Vagina (tissue), 2 donors: ENCODE measurements at regions not wholly inside any gene's neighbourhood (a gene's known extent, or its start where the extent isn't known, plus 50 kb on each side); places are given as distances from the start of the nearest gene placed in this dataset.

Experiments
- POLR2A ChIP-seq, 2 donors: fragments of 450-650 bp; IDR thresholded peaks; one replicate each; pipeline ENCODE4 v1.6.1; 2017; ENCODE audit warnings: antibody characterized with exemption in 2 of 2, mild to moderate bottlenecking in 2 of 2, moderate library complexity in 2 of 2
- POLR2AphosphoS5 ChIP-seq, 2 donors: sonication (generic); formaldehyde crosslinking; IDR thresholded peaks; one replicate each; pipeline ENCODE4 v1.9.0; 2017; ENCODE audit warnings: antibody characterized with exemption in 2 of 2, mild to moderate bottlenecking in 2 of 2, low read depth in 1 of 2; ENCODE audit not compliant: insufficient read depth in 1 of 2
- TF ChIP-seq, protein P1 (sequence below), 3 experiments: fragments of 450-650 bp in 2 of 3; fragments of 200-600 bp in 1 of 3; sonication (generic) in 1 of 3; IDR thresholded peaks; one replicate each; pipeline ENCODE4 v1.5.1; 2017 to 2019; ENCODE audit warnings: antibody characterized with exemption in 3 of 3, mild to moderate bottlenecking in 2 of 3, moderate library complexity in 2 of 3

- TF ChIP-seq, protein P1, sequence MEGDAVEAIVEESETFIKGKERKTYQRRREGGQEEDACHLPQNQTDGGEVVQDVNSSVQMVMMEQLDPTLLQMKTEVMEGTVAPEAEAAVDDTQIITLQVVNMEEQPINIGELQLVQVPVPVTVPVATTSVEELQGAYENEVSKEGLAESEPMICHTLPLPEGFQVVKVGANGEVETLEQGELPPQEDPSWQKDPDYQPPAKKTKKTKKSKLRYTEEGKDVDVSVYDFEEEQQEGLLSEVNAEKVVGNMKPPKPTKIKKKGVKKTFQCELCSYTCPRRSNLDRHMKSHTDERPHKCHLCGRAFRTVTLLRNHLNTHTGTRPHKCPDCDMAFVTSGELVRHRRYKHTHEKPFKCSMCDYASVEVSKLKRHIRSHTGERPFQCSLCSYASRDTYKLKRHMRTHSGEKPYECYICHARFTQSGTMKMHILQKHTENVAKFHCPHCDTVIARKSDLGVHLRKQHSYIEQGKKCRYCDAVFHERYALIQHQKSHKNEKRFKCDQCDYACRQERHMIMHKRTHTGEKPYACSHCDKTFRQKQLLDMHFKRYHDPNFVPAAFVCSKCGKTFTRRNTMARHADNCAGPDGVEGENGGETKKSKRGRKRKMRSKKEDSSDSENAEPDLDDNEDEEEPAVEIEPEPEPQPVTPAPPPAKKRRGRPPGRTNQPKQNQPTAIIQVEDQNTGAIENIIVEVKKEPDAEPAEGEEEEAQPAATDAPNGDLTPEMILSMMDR (IDR thresholded peaks at IDR 0.05): no peak
- TF ChIP-seq POLR2A (IDR thresholded peaks at IDR 0.05) (no peak), POLR2AphosphoS5 (IDR thresholded peaks at IDR 0.05; ENCODE audit: insufficient read depth in 1 of 2, low read depth in 1 of 2) (no peak)
Measured at GRCh38 chr4:174040287-174040686, 243.2 kb downstream of the FBXO8 start.
